H1 (cell line): ENCODE measurements at regions not wholly inside any gene's neighbourhood (a gene's known extent, or its start where the extent isn't known, plus 50 kb on each side); places are given as distances from the start of the nearest gene placed in this dataset.

ENCODE experiments used
- E2F6 ChIP-seq: IDR thresholded peaks from 2 replicates; pipeline ENCODE4 v1.6.1; 2012; ENCODE audit warnings: inconsistent platforms

GRCh38 chr15:79204886-79205675 lies 77.4 kb upstream of the ANKRD34C start (continued):
- no peak for TF ChIP-seq E2F6
